GM10248 (cell line): ENCODE measurements at regions not wholly inside any gene's neighbourhood (a gene's known extent, or its start where the extent isn't known, plus 50 kb on each side); places are given as distances from the start of the nearest gene placed in this dataset.

ENCODE experiments used
- CTCF ChIA-PET: fragments of 300-600 bp; sonication (Branson Sonifier 250); formaldehyde crosslinking; extraction: SDS; loops from one replicate; lab custom pipeline; 2021; ENCODE audit warnings: antibody characterized with exemption; lab: Yijun Ruan, JAX
- POLR2A ChIA-PET: fragments of 350-650 bp; sonication (Branson Sonifier 250); formaldehyde crosslinking; extraction: SDS; loops from one replicate; lab custom pipeline; 2020; ENCODE audit warnings: antibody characterized with exemption; lab: Yijun Ruan, JAX
- DNase-seq: peaks from one replicate; pipeline ENCODE4 v3.0.0; 2012; ENCODE audit errors: extremely low spot score
- TF ChIP-seq, protein P1 (sequence below): IDR thresholded peaks from 2 replicates; pipeline ENCODE4 v1.5.1; 2012; ENCODE audit warnings: mild to moderate bottlenecking, low read depth; ENCODE audit errors: extremely low read depth, missing control alignments, control extremely low read depth

DNA sequence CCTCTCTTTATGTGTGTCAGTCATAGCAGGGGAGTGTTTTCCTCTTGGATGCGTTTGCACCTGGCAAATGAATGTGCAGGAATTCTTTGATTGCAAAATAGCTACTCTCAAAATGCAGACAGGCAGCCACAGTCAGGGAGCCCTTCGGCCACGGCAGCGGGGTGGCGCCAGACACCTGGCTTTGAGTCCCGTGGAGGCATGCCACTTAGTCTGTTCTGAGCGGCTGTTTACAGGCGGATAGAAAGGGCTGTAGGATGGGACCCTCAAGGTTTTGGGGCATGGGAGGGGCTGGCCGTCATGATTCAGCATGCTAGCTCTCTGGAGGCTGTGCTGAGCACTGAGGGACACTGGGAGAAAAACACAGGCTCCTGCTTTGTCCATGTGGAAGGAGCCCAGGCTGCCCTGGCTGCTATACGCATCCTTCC, 117.1 kb downstream of the SLC25A47 start:
- TF ChIP-seq, protein P1, sequence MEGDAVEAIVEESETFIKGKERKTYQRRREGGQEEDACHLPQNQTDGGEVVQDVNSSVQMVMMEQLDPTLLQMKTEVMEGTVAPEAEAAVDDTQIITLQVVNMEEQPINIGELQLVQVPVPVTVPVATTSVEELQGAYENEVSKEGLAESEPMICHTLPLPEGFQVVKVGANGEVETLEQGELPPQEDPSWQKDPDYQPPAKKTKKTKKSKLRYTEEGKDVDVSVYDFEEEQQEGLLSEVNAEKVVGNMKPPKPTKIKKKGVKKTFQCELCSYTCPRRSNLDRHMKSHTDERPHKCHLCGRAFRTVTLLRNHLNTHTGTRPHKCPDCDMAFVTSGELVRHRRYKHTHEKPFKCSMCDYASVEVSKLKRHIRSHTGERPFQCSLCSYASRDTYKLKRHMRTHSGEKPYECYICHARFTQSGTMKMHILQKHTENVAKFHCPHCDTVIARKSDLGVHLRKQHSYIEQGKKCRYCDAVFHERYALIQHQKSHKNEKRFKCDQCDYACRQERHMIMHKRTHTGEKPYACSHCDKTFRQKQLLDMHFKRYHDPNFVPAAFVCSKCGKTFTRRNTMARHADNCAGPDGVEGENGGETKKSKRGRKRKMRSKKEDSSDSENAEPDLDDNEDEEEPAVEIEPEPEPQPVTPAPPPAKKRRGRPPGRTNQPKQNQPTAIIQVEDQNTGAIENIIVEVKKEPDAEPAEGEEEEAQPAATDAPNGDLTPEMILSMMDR = peak; percentile 67
- ChIA-PET CTCF (interaction anchor here (0.7 to 3.4 kb wide), 8 partner anchors 14 to 222 kb away, joined by 3 to 11 read pairs (median 4); no protein-coding TSS in a partner anchor), POLR2A (no interaction called here)
- peak; percentile 63 for DNase-seq

DNA sequence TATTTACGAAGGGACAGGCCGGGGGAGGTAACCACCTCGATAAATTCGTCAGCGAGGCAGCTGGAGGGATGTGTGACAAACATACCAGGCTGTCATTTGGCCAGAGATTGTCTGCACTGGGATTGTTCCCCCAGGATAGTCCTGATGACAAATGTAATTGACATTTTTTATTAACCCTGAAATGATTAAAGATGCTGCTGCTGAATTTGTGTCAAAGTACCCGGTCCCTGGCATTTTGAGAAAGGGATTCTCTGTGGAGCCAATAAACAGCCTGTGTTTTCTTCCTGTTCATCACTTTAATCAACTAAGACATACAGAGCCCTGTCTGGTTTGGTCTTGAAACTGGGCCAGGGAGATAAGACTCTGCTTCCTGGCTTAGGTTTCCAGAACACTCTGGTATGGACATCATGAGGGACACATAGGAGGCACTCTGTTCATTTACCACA, 117.6 kb downstream of the SLC25A47 start:
- no peak for DNase-seq
- TF ChIP-seq, protein P1 = no peak
- ChIA-PET POLR2A (no interaction called here), CTCF (interaction anchor here (1.2 to 3.4 kb wide), 6 partner anchors 14 to 217 kb away, joined by 4 to 11 read pairs (median 5); no protein-coding TSS in a partner anchor)

DNA sequence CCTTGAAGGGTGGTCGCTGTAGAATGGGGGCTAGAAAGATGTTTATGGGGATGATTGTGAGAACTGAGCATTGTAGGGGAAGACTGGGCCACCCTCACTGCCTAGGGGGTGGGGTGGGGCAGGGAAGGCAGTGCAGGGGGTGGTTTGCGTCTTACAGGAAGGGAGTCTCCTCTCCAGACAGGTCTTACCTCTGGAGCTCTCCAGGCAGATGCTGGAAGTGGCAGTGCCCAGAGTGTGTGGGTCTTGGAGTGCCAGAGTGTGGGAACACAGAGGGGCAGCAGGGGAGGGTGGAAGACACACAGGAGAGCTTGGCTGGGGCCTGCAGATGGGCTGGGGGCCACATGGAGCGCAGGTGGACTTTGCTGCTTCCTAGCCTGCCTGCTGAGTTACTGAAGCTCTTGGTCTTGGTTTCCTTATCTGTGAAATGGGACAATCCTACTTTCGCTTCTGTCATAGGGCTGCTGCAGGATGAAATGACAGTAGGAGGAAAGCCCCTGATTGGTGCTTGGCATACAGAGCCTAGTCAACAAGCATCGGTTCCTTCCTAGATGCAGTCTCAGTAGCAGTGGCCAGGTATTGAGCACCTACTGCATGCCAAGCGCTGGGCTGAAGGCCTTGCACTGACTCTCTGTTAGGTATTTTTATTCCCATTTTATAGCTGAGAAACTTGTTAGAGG, 118.3 kb downstream of the SLC25A47 start:
- POLR2A ChIA-PET = no interaction called here
- DNase-seq = no peak
- CTCF ChIA-PET = interaction anchor here (0.8 to 1.7 kb wide), 4 partner anchors 56 to 217 kb away, joined by 3 to 5 read pairs (median 4); no protein-coding TSS in a partner anchor
- TF ChIP-seq, protein P1 = no peak

DNA sequence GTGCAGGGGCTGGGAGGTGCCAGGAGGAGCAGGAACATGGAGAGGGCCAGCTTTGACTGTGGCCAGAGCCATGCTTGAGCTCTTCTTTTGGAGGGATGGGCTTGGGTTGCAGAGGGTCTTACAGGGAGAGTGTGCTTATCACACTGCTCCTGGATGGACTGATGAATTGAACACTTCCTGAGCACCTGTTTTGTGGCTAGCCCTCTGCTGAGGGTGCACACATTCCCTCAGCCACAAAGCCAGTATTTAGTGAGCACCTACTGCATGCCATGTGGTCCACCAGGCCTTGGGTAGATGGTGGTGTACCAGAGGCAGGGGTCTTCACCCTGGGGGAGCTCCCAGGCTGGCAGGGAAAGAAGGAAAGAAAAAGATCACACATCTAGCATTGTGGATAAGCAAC, 118.9 kb downstream of the SLC25A47 start:
- ChIA-PET POLR2A (no interaction called here), CTCF (interaction anchor here (0.8 to 1.7 kb wide), 2 partner anchors 57 to 211 kb away, joined by 3 to 5 read pairs; no protein-coding TSS in a partner anchor)
- TF ChIP-seq, protein P1 = no peak
- DNase-seq = no peak

DNA sequence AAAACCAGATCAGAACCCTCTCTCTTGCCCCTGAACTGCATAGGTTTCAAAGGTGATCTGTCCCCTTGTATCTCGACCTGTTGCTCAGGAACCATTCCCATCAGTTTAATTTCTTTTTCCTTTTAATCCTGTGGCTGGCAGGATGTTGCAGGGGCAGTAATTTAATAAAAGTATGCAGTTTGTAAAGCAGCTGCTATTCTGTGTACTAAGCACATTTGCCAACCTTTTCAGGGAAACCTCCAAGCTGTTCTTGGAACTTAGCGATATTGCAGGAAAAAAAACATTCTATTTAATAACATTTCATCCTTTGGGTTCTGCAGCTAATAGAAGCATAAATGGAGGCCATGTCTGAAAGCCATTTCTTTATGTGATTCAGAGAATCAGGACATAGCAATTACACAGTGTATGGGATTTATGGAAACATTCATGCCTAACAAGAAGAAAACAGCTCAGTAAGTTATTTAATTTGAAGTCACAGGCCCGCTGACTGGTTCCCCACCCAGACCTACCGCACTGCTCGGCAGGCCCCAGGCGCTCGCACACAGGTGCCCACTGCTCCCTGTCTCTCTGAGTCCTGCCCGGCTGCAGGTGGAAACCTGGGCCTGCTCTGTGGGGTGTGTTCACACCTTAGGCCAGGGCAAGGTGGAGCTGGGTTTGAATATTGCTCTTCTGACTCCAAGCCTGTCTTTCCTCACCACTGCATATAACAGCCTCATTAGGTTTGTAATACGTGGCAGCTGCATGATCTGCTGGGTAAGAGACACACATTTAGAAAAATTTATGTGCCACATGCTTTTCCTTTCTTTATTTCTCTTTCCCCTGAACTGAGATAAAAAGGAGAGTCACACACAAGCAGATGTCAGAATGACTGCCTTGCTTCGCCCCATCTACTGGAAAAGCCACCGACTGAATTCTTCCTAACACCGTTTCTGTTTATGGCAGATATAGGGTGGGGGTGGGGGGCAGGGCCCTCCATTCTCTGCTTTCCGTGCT, 119.7 kb downstream of the SLC25A47 start:
- TF ChIP-seq, protein P1 = no peak
- ChIA-PET CTCF (interaction anchor here (0.9 to 1.7 kb wide), 2 partner anchors 58 to 203 kb away, joined by 5 read pairs; no protein-coding TSS in a partner anchor), POLR2A (no interaction called here)
- DNase-seq = no peak

DNA sequence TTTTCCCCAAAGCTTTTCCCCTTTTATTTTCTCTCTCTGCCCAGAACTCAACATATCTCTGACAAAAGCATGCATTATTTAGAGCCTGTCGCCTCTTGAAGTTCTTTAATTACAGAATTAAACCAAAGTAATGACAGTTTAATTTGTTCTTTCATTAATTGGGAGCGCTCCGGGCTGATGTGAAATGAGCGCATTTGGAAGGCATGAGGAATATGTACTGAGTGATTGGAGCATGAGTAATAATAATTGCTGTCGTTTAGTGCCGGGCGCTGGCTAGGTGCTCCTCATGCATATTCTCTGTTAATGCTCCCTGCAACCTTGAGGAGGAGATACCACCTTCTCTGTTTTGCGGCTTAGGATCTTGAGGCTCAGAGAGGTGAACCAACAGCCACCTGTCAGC, 120.5 kb downstream of the SLC25A47 start:
- CTCF ChIA-PET = no interaction called here
- POLR2A ChIA-PET = no interaction called here
- no peak for DNase-seq
- TF ChIP-seq, protein P1 = no peak
